Esophagus squamous epithelium (tissue), 5 donors: ENCODE measurements at regions not wholly inside any gene's neighbourhood (a gene's known extent, or its start where the extent isn't known, plus 50 kb on each side); places are given as distances from the start of the nearest gene placed in this dataset.

ENCODE experiments used
- DNase-seq: peaks from one replicate; lab custom pipeline; 2025; lab: John Stamatoyannopoulos, UW
- H3K27ac ChIP-seq, 4 donors: fragments of 200-600 bp; sonication (generic); one replicate each; pipeline ENCODE4 v1.5.1; 2016 to 2019; ENCODE audit warnings: mild to moderate bottlenecking in 1 of 4
- H3K27me3 ChIP-seq, 4 donors: fragments of 200-600 bp; sonication (generic); 1 replicate in 3 of 4; 2 replicates in 1 of 4; pipeline versions ENCODE4 v1.5.1 to v1.6.0; 2017 to 2021; ENCODE audit warnings: antibody characterized with exemption in 1 of 4
- H3K36me3 ChIP-seq, 3 donors: fragments of 200-600 bp; sonication (generic); one replicate each; pipeline ENCODE4 v1.5.1; 2016 to 2019
- H3K4me1 ChIP-seq, 3 donors: fragments of 200-600 bp; sonication (generic); one replicate each; pipeline ENCODE4 v1.5.1; 2017 to 2019
- H3K4me3 ChIP-seq, 4 donors: fragments of 200-600 bp; sonication (generic); 1 replicate in 3 of 4; 2 replicates in 1 of 4; pipeline ENCODE4 v1.5.1; 2016 to 2019; ENCODE audit warnings: mild to moderate bottlenecking in 2 of 4, moderate library complexity in 1 of 4
- H3K9me3 ChIP-seq, 3 donors: fragments of 200-600 bp; sonication (generic); one replicate each; pipeline ENCODE4 v1.5.1; 2016 to 2019
- POLR2A ChIP-seq, 4 donors: fragments of 450-650 bp; IDR thresholded peaks; one replicate each; pipeline ENCODE4 v1.6.1; 2017; ENCODE audit warnings: antibody characterized with exemption in 4 of 4, mild to moderate bottlenecking in 4 of 4, moderate library complexity in 3 of 4
- WGBS, 2 donors: methylation state at CpG; one replicate each; pipeline ENCODE4 v1.1.5; 2018; 5-methylcytosine and 5-hydroxymethylcytosine counted together
- intact Hi-C: fragments of 100-400 bp; cut with DNase I; formaldehyde crosslinking; loops from one replicate; pipeline ENCODE4 v1.15.0; 2022
- TF ChIP-seq, protein P1 (sequence below), 6 experiments: fragments of 450-650 bp in 4 of 6; fragments of 200-600 bp in 2 of 6; sonication (generic) in 2 of 6; IDR thresholded peaks; one replicate each; pipeline ENCODE4 v1.5.1; 2016 to 2019; ENCODE audit warnings: antibody characterized with exemption in 6 of 6, mild to moderate bottlenecking in 4 of 6, moderate library complexity in 4 of 6
- donor health status: DM: yes; HTN: yes; CAD: no.

DNA sequence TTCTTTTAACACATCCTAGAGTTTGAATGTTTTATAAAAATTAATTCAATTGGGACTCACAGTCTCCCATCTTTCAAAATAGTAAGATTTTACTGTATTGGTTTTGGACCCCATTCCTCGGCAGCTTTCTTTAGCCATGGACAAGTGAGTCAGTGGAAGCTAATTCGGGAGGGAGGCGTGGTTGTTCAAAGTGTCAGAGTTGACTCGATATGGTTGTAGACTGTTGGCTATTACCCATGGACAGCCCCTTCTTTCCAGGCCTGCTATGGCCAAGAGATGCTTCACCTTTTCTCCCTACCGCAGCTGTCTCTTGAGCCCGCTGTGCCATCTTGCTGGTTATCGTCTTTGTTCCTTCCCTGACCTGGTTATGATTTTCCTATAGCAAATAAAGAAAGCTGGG, 243.0 kb downstream of the CD83 start:
- Histone ChIP-seq H3K4me3 (no peak overlapping the region), H3K27me3 (no peaks in the 10 kb centered on the region), H3K36me3 (no peaks in the 10 kb centered on the region), H3K9me3 (no peaks in the 10 kb centered on the region), H3K4me1 (peaks cover 0 to under 1% (median 0%) of the 10 kb centered on the region in 3 donors), H3K27ac (no peak overlapping the region)
- 76 to 80% methylated on average over 7 of the region's 7 CpGs for WGBS, 2 donors
- TF ChIP-seq, protein P1, sequence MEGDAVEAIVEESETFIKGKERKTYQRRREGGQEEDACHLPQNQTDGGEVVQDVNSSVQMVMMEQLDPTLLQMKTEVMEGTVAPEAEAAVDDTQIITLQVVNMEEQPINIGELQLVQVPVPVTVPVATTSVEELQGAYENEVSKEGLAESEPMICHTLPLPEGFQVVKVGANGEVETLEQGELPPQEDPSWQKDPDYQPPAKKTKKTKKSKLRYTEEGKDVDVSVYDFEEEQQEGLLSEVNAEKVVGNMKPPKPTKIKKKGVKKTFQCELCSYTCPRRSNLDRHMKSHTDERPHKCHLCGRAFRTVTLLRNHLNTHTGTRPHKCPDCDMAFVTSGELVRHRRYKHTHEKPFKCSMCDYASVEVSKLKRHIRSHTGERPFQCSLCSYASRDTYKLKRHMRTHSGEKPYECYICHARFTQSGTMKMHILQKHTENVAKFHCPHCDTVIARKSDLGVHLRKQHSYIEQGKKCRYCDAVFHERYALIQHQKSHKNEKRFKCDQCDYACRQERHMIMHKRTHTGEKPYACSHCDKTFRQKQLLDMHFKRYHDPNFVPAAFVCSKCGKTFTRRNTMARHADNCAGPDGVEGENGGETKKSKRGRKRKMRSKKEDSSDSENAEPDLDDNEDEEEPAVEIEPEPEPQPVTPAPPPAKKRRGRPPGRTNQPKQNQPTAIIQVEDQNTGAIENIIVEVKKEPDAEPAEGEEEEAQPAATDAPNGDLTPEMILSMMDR (IDR thresholded peaks at IDR 0.05), result no peak
- no peak for TF ChIP-seq POLR2A (IDR thresholded peaks at IDR 0.05)
- intact Hi-C loops, result no loop called here
- no peak for DNase-seq

DNA sequence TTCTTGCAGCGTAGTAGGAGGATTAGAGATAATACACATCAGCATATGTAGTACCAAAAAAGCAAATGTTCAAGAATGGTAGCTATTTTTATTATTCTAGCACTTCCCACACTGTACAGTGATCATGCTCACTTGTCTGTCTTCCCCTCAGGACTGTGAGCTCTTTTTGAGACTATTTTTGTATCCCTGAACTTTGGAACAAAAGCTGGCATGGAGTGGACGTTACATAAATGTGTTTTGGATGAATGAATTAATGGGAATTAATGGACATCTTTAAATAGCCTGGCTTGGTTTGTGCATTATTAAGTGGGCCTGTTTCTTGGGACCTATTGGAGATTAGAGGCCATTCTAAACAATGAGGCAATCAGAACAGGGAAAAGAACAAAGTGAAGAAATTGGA, 243.7 kb downstream of the CD83 start:
- Histone ChIP-seq H3K36me3 (no peaks in the 10 kb centered on the region), H3K27me3 (no peaks in the 10 kb centered on the region), H3K4me1 (no peaks in the 10 kb centered on the region), H3K9me3 (no peaks in the 10 kb centered on the region), H3K4me3 (no peak overlapping the region), H3K27ac (no peak overlapping the region)
- TF ChIP-seq POLR2A (IDR thresholded peaks at IDR 0.05), result no peak
- TF ChIP-seq, protein P1 (IDR thresholded peaks at IDR 0.05), result no peak
- intact Hi-C loops, result no loop called here
- DNase-seq, result no peak
- 70 to 75% methylated on average over 2 of the region's 2 CpGs for WGBS, 2 donors

DNA sequence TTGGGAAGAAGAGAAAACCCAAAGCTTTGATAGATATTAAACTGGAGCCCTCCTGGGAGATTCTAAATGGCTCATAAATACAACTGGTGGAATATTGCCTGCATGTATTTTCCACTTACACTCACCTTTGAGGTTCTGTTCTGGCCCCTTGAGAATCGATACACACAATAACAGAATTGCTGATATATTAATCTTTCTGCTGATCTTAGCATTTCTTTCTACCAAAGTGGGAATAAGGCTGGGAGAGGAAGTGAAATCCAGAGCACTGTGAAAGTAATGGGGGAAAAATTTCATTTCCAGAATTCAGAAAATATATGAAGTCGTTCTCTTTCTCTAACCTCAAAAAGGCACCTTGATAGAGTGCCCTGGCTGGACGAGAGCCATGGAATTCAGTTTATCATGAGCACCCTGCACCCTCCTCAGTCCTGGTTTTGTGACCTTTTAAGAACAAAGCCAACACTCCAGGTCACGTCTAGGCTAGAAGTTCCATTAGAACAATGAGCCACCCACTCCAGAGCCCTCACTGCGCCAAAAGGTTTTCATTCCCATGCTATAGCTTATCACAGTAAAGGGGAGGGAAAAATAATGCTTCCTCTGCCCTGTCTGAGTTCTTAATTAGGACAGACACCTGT, 244.5 kb downstream of the CD83 start:
- H3K9me3 ChIP-seq, result no peaks in the 10 kb centered on the region
- intact Hi-C loops, result no loop called here
- H3K27me3 ChIP-seq, result no peaks in the 10 kb centered on the region
- no peak overlapping the region for H3K4me3 ChIP-seq
- no peaks in the 10 kb centered on the region for H3K36me3 ChIP-seq
- WGBS, 2 donors, result 86 to 92% methylated on average over 5 of the region's 5 CpGs
- H3K4me1 ChIP-seq, result no peaks in the 10 kb centered on the region
- H3K27ac ChIP-seq, result no peak overlapping the region
- no peak for TF ChIP-seq POLR2A (IDR thresholded peaks at IDR 0.05)
- TF ChIP-seq, protein P1 (IDR thresholded peaks at IDR 0.05), result no peak
- no peak for DNase-seq

DNA sequence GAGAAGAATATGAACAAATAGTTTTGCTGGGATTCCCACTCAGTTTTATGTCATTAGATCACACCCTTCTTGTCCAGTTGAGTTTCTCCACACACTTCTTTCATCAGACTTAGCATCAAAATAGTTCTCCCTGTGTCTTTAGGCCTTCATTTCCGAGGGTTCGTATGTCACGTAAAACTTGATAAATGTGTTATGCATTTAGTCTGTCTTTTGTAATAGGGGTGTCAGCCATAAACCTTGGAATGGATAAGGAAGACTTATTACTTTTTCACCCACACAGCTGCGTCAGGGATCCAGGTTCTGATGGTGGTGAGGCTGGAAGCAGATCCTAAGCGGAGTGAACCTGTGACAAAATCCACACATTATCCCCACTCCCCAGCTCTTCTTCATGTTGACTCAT, 246.8 kb downstream of the CD83 start:
- no peaks in the 10 kb centered on the region for H3K27me3 ChIP-seq
- H3K36me3 ChIP-seq, result no peaks in the 10 kb centered on the region
- intact Hi-C loops, result no loop called here
- no peaks in the 10 kb centered on the region for H3K4me1 ChIP-seq
- no peak overlapping the region for H3K27ac ChIP-seq
- DNase-seq, result no peak
- TF ChIP-seq POLR2A (IDR thresholded peaks at IDR 0.05), result no peak
- TF ChIP-seq, protein P1 (IDR thresholded peaks at IDR 0.05), result no peak
- no peaks in the 10 kb centered on the region for H3K9me3 ChIP-seq
- H3K4me3 ChIP-seq, result no peak overlapping the region
- 96 to 98% methylated on average over 5 of the region's 5 CpGs for WGBS, 2 donors

DNA sequence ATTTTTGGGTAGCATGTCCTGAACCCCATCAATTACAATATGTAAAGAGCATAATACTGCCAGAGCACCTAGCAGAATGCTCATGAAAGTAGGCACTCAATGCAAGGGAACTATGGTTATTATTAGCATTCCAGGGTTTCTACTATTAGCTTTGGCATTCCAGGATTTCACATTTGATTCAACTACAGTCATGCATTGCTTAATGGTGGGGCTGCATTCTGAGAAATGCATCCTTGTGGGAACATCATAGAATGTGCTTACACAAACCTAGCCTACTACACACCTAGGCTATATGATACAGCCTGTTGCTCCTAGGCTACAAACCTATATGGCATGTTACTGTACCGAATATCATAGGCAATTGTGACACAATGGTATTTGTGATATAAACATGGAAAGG, 247.8 kb downstream of the CD83 start:
- Histone ChIP-seq H3K27ac (no peak overlapping the region), H3K27me3 (no peaks in the 10 kb centered on the region), H3K9me3 (no peaks in the 10 kb centered on the region), H3K4me1 (no peaks in the 10 kb centered on the region), H3K4me3 (no peak overlapping the region), H3K36me3 (no peaks in the 10 kb centered on the region)
- DNase-seq, result no peak
- 95 to 100% methylated on average over 1 of the region's 1 CpG for WGBS, 2 donors
- no peak for TF ChIP-seq POLR2A (IDR thresholded peaks at IDR 0.05)
- intact Hi-C loops, result no loop called here

DNA sequence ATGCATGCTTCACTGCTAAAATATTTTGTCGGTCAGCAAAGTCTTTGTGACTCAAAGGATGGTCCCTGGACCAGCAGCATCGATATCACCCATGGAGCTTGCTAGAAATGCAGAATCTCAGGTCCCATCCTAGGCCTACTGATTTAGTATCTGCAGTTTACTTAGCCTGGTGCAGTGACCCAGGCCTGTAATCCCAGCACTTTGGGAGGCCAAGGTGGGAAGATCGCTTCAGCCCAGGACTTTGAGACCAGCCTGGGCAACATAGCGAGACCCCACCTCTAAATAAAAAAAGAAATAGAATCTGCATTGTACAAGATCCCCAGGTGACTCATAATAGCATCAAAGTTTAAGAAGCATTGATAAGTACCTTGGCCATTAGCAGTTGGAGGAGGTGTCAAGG, 248.7 kb downstream of the CD83 start:
- Histone ChIP-seq H3K27me3 (no peaks in the 10 kb centered on the region), H3K27ac (no peak overlapping the region), H3K9me3 (no peaks in the 10 kb centered on the region), H3K4me1 (no peaks in the 10 kb centered on the region), H3K4me3 (no peak overlapping the region), H3K36me3 (no peaks in the 10 kb centered on the region)
- intact Hi-C loops, result no loop called here
- no peak for DNase-seq
- 95 to 96% methylated on average over 4 of the region's 4 CpGs for WGBS, 2 donors
- no peak for TF ChIP-seq POLR2A (IDR thresholded peaks at IDR 0.05)
- TF ChIP-seq, protein P1 (IDR thresholded peaks at IDR 0.05), result no peak
